ENCODE measurements at regions not wholly inside any gene's neighbourhood (a gene's known extent, or its start where the extent isn't known, plus 50 kb on each side); places are given as distances from the start of the nearest gene placed in this dataset.

DNA sequence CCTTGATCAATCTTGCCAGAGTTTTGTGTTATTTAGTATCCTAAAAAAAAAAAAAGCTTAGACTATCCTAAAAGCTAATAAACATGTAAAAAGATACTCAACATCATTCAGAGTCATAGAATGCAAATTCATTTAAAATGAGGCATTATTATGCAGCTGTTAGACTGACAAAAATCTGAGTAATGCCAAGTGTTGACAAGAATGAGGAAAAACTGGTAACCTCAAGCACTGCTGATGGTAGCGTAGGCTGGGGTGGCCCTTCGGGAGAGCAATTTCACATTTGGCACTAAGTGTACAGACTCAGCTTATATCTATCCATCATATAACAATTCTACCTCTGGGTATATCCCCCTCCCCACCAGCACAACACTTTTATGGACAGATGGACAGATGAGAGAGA is 280.4 kb downstream of the RAP2B start:
- Histone ChIP-seq H3K4me2 (ENCODE audit: control insufficient read depth, insufficient read depth) (no peak overlapping the region), H3K79me2 (ENCODE audit: control insufficient read depth, insufficient read depth, low read length) (no peaks in the 10 kb centered on the region), H3K9me3 (replicated peaks; ENCODE audit: control insufficient read depth, insufficient read depth, low read length) (no peaks in the 10 kb centered on the region), H3K4me1 (ENCODE audit: control insufficient read depth, insufficient read depth, low read length) (no peaks in the 10 kb centered on the region), H4K20me1 (ENCODE audit: control insufficient read depth, insufficient read depth) (no peaks in the 10 kb centered on the region), H3K4me3 (no peak overlapping the region), H3K27me3 (replicated peaks in 1 of 2; ENCODE audit: control insufficient read depth in 2 of 2, insufficient read depth in 2 of 2, low read length in 1 of 2) (no peaks in the 10 kb centered on the region), H3K27ac (ENCODE audit: control insufficient read depth, insufficient read depth) (no peak overlapping the region), H3K9ac (ENCODE audit: control insufficient read depth, insufficient read depth, low read length) (no peak overlapping the region), H3K36me3 (ENCODE audit: control insufficient read depth in 2 of 2, insufficient read depth in 2 of 2, low read length in 1 of 2) (no peaks in the 10 kb centered on the region), H2AFZ (ENCODE audit: control insufficient read depth, low read depth, low read length) (no peak overlapping the region)
- SMC1A ChIA-PET (ENCODE audit: uncharacterized antibody, unreplicated experiment): interaction anchor here (0.8 kb wide), 1 partner anchor 398 kb away, joined by 4 read pairs; no protein-coding TSS in a partner anchor
- intact Hi-C loops (cut with micrococcal nuclease; ENCODE audit: unreplicated experiment): no loop called here
- POLR2A ChIA-PET: no interaction called here
- FAIRE-seq (no peak), DNase-seq (ENCODE audit: low read depth, low spot score) (no peak), ATAC-seq (no peak)
- in situ Hi-C loops (cut with MboI): no loop called here
- no TSS peak for BruUV-seq (replicated peaks)
- RAD21 ChIA-PET (ENCODE audit: unreplicated experiment): no interaction called here
- TF ChIP-seq NR2C2 (IDR thresholded peaks at IDR 0.05; ENCODE audit: borderline replicate concordance, control insufficient read depth, insufficient read length, low read depth): no peak
- no peak for TF ChIP-seq MYB (IDR thresholded peaks at IDR 0.05; ENCODE audit: borderline replicate concordance, low read depth, low read length)
- TF ChIP-seq ZZZ3 (IDR thresholded peaks at IDR 0.05; ENCODE audit: control insufficient read depth, insufficient read length, low read depth): no peak
- TF ChIP-seq, protein P1, sequence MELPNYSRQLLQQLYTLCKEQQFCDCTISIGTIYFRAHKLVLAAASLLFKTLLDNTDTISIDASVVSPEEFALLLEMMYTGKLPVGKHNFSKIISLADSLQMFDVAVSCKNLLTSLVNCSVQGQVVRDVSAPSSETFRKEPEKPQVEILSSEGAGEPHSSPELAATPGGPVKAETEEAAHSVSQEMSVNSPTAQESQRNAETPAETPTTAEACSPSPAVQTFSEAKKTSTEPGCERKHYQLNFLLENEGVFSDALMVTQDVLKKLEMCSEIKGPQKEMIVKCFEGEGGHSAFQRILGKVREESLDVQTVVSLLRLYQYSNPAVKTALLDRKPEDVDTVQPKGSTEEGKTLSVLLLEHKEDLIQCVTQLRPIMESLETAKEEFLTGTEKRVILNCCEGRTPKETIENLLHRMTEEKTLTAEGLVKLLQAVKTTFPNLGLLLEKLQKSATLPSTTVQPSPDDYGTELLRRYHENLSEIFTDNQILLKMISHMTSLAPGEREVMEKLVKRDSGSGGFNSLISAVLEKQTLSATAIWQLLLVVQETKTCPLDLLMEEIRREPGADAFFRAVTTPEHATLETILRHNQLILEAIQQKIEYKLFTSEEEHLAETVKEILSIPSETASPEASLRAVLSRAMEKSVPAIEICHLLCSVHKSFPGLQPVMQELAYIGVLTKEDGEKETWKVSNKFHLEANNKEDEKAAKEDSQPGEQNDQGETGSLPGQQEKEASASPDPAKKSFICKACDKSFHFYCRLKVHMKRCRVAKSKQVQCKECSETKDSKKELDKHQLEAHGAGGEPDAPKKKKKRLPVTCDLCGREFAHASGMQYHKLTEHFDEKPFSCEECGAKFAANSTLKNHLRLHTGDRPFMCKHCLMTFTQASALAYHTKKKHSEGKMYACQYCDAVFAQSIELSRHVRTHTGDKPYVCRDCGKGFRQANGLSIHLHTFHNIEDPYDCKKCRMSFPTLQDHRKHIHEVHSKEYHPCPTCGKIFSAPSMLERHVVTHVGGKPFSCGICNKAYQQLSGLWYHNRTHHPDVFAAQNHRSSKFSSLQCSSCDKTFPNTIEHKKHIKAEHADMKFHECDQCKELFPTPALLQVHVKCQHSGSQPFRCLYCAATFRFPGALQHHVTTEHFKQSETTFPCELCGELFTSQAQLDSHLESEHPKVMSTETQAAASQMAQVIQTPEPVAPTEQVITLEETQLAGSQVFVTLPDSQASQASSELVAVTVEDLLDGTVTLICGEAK (IDR thresholded peaks at IDR 0.05; ENCODE audit: borderline replicate concordance): no peak
- TF ChIP-seq TBL1XR1 (IDR thresholded peaks at IDR 0.05; ENCODE audit: low read depth, low read length): no peak
- no peak for TF ChIP-seq WRNIP1 (IDR thresholded peaks at IDR 0.05; ENCODE audit: borderline replicate concordance, low read depth, low read length)
- TF ChIP-seq JUNB (IDR thresholded peaks at IDR 0.05): no peak
- TF ChIP-seq POU2F2 (IDR thresholded peaks at IDR 0.05; ENCODE audit: borderline replicate concordance, low read depth, low read length): no peak
- no peak for TF ChIP-seq SMARCA5 (IDR thresholded peaks at IDR 0.05)
- no peak for TF ChIP-seq ZSCAN29 (IDR thresholded peaks at IDR 0.05)
- no peak for TF ChIP-seq EED (IDR thresholded peaks at IDR 0.05; ENCODE audit: low read depth)
- TF ChIP-seq NFYA (IDR thresholded peaks at IDR 0.05; ENCODE audit: borderline replicate concordance, low read depth, low read length): no peak
- TF ChIP-seq, protein P2, sequence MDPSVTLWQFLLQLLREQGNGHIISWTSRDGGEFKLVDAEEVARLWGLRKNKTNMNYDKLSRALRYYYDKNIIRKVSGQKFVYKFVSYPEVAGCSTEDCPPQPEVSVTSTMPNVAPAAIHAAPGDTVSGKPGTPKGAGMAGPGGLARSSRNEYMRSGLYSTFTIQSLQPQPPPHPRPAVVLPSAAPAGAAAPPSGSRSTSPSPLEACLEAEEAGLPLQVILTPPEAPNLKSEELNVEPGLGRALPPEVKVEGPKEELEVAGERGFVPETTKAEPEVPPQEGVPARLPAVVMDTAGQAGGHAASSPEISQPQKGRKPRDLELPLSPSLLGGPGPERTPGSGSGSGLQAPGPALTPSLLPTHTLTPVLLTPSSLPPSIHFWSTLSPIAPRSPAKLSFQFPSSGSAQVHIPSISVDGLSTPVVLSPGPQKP (IDR thresholded peaks at IDR 0.05; ENCODE audit: low read depth, low read length): no peak
- TF ChIP-seq KDM1A (IDR thresholded peaks at IDR 0.05; ENCODE audit: borderline replicate concordance): no peak
- no peak for TF ChIP-seq RCOR1 (conservative IDR thresholded peaks at IDR 0.05; ENCODE audit: low read depth, low read length)
- TF ChIP-seq CREM (IDR thresholded peaks at IDR 0.05; ENCODE audit: low read depth): no peak
- 25% methylated on average over 2 of the region's 2 CpGs for WGBS (ENCODE audit: insufficient coverage, insufficient replicate concordance, low lambda C conversion rate, missing lambda C conversion rate)
- CTCF ChIA-PET: interaction anchor here (0.9 kb wide), 1 partner anchor 9 kb away, joined by 3 read pairs; no protein-coding TSS in a partner anchor

Data from GM12878 (cell line).